ENCODE measurements at regions not wholly inside any gene's neighbourhood (a gene's known extent, or its start where the extent isn't known, plus 50 kb on each side); places are given as distances from the start of the nearest gene placed in this dataset.

DNA sequence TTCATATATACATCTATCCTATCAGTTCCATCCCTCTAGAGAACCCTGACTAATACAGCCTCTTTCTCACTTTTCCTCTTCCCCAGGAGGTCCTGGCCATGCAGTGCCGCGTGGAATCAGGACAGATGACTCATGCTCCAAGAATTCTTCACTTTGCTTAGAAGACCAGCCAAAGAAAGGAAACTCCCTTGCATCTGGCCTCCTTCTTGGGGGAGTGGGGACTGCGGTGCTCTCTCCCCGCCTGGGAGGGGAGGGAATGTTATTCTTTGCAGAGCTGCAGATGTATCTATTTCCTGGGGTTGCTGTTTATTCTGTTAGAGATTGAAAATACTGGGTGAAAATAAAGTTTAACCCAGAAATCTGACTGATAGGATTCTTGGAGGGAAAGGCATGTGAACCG lies 111.5 kb upstream of the SH3BP4 start:
- no peak overlapping the region for H3K4me3 ChIP-seq (ENCODE audit: low read depth, low read length)
- TF ChIP-seq CTCF (IDR thresholded peaks at IDR 0.05; ENCODE audit: insufficient read depth, low read length): no peak
- peak; percentile 97 for DNase-seq (ENCODE audit: low read depth)

DNA sequence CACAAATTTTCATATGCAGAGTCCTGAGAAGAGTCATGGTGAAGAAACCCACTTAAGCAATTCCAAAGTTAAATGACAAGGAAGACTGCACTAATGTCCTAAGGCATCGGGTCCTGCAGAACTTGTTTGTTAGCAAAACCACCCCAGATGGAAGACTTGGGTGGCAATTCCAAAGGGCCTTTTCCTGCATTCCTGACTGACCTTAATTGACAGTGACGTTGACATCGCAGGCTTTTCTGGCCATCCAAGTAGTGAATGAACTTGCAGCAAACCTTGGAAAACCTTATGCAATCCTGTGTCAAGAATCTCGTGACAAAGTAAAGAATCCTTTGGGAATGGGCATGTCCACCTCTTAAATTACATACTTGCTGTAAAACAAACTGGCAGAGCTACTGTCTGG lies 112.5 kb upstream of the SH3BP4 start:
- DNase-seq (ENCODE audit: low read depth): peak; percentile 49
- no peak for TF ChIP-seq CTCF (IDR thresholded peaks at IDR 0.05; ENCODE audit: insufficient read depth, low read length)
- no peak overlapping the region for H3K4me3 ChIP-seq (ENCODE audit: low read depth, low read length)

- no peak for TF ChIP-seq CTCF (IDR thresholded peaks at IDR 0.05; ENCODE audit: insufficient read depth, low read length)
- no peak overlapping the region for H3K4me3 ChIP-seq (ENCODE audit: low read depth, low read length)
Observed at GRCh38 chr2:234836271-234836670, 115.5 kb upstream of the SH3BP4 start.

DNA sequence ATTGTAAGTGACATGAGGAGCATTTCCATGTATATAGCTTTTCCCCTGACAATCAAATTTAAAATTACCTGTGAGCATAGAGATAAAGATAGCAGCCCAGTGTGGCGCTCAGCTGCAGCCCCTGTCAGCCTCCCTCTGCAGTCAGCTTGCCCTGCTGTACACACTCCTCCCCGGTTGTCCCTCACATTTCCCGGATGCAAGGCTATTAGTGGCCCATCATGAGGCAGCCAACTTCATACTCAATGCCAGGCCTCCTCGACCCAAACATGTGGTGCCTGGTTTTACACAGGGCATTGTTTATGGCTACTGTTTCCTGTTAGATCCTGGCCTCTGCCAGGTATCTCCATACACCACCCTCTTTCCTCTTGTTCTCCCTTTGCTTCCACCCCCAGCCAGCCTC lies 116.1 kb upstream of the SH3BP4 start:
- H3K4me3 ChIP-seq (ENCODE audit: low read depth, low read length): no peak overlapping the region
- TF ChIP-seq CTCF (IDR thresholded peaks at IDR 0.05; ENCODE audit: insufficient read depth, low read length): no peak
- DNase-seq (ENCODE audit: low read depth): no peak

More at GRCh38 chr2:234836271-234836670, 115.5 kb upstream of the SH3BP4 start:
- no peak for DNase-seq (ENCODE audit: low read depth)

DNA sequence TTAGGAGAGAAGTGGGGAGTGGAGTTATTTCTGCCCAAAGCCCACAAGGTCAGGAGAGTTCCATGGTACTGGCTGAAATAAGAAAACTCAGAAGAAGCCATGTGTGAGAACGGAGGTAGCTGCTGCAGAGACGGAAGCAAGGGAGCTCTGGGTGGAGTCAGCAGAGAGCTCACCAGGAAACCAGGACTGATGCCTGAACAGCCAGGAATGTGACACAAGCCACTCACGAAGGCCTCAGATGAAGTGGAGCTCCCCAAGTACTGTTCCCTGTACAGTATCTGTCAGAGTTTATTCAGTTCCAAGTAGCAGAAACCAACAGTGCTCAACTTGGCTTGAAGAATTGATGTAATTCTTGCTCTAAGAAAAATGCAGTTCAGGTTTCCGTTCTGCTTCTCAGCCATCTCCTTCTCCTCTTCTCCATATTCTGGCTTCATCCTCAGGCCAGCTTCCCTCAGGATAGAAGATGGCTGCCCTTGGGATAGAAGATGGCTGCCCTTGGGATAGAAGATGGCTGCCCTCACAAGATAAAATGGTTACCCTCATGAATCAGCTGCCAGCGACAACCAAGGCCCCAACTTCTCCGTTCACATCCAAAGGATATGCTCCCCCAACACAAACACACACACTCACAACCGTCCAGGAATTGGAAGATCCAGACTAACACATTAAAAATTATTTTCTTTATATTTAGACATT lies 117.4 kb upstream of the SH3BP4 start:
- TF ChIP-seq CTCF (IDR thresholded peaks at IDR 0.05; ENCODE audit: insufficient read depth, low read length): no peak
- H3K4me3 ChIP-seq (ENCODE audit: low read depth, low read length): no peak overlapping the region
- DNase-seq (ENCODE audit: low read depth): no peak

DNA sequence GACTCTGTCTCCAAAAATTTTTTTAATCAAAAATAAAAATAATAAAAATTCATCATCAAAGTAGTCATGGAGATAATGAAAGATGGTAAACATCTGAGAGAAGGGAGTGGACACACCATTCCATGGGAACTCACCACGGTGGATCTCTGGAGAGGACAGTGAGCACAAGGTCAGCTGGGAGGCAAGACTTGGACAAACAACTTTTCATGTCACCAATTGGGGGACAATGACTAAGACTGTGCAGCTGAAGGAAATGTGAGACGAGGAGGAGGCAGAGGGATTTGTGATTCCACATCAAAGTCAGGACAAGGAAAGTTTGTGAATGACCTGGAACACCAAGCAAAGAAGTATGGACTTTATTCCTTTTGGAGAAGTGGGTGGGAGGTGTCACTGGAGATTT lies 121.0 kb upstream of the SH3BP4 start:
- no peak for DNase-seq (ENCODE audit: low read depth)
- no peak overlapping the region for H3K4me3 ChIP-seq (ENCODE audit: low read depth, low read length)
- TF ChIP-seq CTCF (IDR thresholded peaks at IDR 0.05; ENCODE audit: insufficient read depth, low read length): no peak

DNA sequence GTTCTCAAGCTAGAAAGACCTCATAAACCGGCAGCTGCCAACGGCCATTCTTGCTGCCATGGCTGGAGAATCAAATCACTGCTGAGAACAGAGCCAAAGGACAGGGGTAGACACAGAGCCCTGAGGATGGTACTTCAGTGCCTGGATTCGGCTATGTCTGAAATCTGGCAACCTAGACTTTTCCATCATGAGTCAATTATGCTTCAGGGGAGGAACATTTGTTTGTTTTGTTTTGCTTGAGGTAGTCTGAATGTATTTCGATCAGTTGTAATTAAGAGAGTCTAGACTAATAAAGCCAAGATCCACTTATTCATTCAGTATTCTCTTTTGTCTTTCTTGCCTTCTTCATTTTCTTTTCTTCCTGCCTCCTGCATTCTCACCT lies 122.8 kb upstream of the SH3BP4 start:
- H3K4me3 ChIP-seq (ENCODE audit: low read depth, low read length): no peak overlapping the region
- no peak for TF ChIP-seq CTCF (IDR thresholded peaks at IDR 0.05; ENCODE audit: insufficient read depth, low read length)
- DNase-seq (ENCODE audit: low read depth): no peak

Measured in fibroblast of the aortic adventitia (primary cell).